Endometrium (tissue), 2 donors: ENCODE measurements at regions not wholly inside any gene's neighbourhood (a gene's known extent, or its start where the extent isn't known, plus 50 kb on each side); places are given as distances from the start of the nearest gene placed in this dataset.

Experiments used
- FAIRE-seq: peaks from 2 replicates; lab custom pipeline; 2012; peaks lifted over from hg19 to GRCh38; lab: Jason Lieb, UNC
- donor health status: control.
- donor health status: control.

DNA sequence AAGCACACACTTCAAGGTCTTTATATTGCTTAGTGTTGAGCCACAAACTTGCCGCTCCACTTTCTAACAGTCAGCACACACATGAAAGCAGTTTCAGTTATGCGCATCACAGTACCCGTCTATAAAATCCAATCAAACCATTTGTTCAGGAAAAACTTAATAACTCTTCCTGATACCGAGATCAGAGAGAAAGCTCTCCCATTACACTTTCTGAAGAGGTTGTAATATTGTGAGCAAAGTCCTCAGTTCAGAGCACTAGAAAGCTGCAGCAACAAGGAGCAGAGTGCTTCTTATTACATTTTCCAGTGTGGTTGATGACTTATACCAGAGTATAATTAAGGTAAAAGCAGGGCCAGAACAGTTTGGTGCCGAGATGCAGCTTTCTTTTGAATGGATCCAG, 102.8 kb upstream of the F3 start:
- FAIRE-seq: no peak

DNA sequence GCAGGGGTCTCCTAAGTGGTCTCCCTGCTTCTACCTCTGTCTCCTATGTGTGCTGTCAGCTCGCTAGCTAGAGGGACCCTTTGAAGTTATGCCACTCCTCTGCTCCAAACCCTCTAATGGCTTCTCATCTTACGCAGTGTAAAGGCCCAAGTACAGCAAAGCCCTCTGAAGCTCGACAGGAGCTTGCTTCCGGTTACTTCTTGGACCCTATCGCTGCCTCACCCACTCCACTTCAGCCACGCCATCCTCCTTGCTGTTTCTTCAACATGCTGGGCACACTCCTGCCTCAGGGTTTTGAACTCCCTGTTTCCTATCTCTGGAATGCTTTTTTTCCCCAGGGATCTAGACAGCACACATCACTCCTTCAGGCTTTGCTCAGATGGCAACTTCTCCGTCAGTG, 102.3 kb upstream of the F3 start:
- FAIRE-seq: no peak

DNA sequence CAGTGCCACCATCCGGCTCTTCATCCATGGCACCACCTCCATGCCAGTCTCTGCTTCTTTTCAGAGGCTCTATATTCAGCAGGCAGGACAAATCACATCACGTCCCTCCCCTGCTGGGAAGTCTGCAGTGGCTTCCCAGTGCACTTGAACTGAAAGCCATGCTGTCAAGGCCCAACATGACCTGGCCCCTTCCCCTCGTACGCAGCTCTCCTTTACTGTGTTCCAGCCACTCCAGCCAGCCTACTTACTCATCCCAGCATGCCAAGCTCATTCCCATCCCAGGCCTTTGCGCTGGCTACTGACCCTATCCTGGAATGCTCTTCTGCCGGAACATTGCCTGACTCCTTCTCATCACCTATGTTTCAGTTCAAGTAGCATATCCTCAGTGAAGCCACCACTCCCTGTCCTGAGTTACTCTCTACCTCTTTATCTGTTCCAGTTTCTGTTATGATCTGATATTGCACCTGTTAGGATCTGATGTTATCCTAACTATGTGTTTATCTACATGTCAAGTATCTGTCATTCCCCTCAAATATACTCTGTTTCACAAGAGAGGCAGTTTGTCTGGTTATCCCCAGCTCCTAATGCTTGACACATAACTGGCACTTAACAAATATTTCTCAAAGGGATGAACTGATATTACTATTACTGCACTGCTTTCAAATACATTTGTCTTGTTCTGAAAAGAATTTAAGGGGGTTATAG, 101.2 kb upstream of the F3 start:
- FAIRE-seq: no peak

DNA sequence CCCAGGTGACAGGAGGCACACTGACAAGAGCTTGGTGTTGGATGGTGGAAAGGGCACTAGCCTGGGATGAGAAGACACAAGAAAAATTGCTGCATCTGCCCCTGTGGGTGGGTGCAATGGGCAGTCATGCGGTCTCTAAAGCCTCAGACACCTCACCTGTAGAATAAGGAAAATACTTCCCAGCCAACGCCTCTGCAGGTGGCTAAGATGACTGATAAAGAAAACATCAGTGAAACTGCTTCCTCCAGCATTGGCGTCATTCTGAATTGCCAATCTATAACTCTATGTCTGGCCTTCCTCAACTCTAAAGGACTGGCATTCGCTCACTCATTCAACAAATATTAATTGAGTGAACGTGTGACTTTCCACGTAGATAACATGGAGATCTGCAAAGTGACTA, 100.4 kb upstream of the F3 start:
- no peak for FAIRE-seq

DNA sequence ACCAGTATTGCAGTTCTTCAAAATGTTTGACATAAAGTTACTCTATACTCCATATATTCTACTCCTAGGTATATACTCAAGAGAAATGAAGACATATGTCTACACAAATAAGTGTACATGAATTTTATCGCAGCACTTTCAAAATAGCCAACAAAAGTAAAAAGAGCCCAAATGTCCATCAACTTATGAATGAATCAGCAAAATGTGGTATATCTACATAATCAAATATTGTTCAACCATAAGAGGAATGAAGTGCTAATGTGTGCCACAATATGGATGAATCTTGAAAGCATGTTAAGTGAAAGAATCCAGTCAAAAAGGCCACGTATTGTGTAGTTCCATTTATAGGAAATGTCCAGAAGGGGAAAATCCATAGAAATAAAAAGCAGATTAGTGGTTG, 98.6 kb upstream of the F3 start:
- FAIRE-seq: no peak

DNA sequence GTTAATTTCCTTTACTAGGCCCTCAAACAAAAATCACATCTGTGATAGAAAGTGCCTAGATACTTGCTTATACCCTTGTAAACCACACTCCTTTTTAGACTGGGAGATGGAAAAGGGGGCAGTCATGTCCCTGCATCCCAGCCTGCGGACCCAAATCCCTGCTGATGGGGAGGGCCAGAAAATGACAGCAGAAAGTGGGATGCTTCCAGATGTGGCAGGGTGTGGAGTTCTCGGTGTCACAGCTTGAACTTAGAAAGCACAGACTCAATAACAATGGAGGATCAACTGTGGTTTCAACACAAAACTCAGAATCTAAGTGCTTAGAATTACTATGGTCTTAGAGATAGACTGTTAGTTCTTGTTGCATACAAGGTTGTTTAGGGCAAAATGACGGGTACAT, 95.6 kb upstream of the F3 start:
- FAIRE-seq: no peak

DNA sequence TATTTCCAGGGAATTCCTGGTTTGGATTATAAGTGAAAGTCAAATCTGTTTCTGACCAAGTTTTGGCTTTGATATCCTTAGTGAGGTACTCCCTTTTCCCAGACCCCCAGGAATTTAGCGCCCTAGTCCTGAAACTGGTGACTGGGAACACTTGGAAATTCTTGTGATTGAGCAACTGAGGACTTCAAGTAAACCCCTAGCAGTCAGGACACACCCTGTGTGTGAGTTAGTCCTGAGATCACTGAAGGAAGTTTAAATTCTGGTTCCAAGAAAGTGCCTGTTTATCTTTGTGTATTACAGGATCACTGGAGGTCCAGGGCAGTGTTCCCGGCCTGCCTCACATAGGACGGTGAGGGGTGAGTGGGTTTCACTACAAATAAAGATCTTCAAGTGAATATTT, 95.1 kb upstream of the F3 start:
- no peak for FAIRE-seq

- no peak for FAIRE-seq
Observed at GRCh38 chr1:94636100-94636499, 94.5 kb upstream of the F3 start.

- FAIRE-seq: no peak
Observed at GRCh38 chr1:94634977-94635416, 93.4 kb upstream of the F3 start.

DNA sequence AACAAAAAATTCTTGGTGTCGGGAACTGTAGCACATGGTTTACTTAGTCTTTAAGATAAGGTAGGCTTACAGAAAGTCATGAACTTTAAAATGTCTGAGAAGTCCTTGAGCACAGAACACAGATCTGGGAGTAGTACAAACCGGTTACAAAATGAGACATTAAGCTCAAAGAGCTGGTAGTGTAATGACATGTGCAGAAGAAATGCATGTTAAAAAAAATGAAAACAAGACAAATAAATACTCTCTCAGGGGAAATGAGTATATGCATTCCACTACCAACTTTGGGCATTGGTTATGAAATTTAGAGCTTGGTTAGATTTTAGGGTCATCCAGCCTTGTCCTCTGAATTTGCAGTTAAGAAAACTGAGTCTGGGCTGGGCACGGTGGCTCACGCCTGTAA, 91.5 kb upstream of the F3 start:
- no peak for FAIRE-seq

GRCh38 chr1:94629259-94630181, 88.0 kb upstream of the F3 start:
- no peak for FAIRE-seq

- FAIRE-seq: no peak
Observed at GRCh38 chr1:94628499-94628843, 86.9 kb upstream of the F3 start.

DNA sequence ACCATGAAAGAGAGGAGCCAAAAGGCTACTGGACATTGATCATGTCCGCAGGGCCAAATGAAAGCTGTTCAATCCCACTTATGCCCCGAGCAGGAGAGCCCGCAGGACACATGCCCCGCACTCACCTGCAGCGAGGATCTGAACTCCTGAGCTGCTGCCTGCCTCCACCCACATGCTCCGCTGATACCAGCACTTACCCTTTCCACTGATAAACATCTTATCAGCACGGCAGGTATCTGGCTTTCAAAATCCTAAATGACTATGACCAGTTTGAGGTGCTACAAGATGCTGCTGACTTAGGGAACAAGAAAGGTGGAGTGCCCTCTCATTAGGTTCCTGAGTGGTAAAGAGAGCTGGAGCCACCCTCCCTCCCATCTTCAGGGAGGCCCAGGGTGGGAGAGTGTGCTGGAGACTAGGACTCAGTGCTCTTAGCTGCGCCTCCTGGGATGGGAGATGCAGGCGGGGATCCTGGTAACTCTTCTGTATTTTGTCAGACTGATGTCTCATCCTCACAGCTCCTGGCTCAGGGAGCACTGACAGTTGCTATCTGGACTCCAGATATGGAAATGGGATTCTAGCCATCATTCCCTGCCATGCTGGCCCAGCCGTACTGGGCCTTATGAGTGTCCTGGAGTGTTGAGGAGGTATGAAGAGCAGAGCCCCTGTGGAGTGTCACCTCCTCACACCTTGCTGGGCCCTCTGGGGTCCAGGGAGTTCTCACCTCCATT, 86.4 kb upstream of the F3 start:
- FAIRE-seq: no peak

DNA sequence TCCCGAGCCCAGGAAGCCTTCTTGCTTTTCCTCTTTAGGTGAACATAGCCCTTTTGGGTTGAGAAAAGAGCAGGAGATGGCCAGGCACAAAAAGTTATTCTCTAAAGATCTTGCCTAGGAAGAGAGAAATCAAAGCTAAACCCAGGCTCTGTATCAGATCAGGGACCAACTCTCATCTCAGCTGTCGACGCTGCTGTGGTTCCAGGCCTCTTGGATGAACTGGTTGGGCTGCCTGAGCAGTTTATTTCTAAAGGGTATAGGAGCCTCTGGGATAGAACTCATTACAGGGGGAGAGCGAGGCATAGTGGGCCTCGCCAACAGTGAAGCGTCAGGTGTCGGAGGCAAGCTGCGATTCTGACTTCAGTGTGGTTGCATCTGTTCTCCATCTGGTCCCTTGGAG, 82.6 kb upstream of the F3 start:
- FAIRE-seq: no peak

- FAIRE-seq: no peak
Observed at GRCh38 chr1:94623560-94624148, 82.1 kb upstream of the F3 start.

DNA sequence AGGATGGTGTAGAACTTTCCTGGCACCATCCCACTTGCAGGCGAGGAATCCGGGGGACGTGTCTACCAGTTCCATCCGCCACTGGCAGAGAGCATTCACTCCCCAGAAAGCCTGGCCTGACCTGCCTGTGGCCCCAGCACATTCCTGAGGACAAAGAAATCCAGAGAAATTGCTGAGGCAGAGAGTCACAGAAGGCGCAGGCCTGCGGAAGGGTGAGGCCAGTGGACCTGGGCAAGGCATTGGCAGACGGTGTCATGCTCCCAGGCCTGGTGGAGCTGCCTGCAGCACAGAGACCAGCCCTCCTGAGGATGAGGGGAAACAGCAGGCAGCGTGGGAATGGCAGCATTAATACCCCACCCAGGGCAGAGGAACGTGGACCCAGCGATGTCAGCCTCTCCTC, 81.2 kb upstream of the F3 start:
- no peak for FAIRE-seq

GRCh38 chr1:94621802-94622201, 80.2 kb upstream of the F3 start:
- FAIRE-seq: no peak

DNA sequence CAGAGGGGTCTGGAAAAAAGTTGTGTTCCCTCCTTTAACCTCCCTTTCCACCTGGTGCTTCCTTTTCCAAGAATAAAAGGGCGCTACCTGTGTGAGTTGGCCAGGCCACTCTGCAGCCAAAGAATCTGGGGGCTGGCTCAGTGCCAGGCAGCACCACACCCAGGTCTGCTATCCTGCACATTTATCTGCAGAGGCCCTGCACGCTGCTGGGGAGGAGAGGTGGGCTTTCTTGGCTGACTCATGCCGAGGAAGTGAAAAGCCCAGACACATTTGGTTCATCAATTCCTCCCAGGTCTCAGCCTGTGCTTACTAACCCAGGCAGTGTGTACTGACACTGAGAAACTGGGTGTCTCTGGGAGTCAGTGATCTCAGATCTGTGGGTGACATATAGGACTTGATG, 79.8 kb upstream of the F3 start:
- FAIRE-seq: no peak

- no peak for FAIRE-seq
Observed at GRCh38 chr1:94620345-94621031, 78.9 kb upstream of the F3 start.

GRCh38 chr1:94619731-94620130, 78.2 kb upstream of the F3 start:
- FAIRE-seq: no peak

- no peak for FAIRE-seq
Observed at GRCh38 chr1:94617957-94618739, 76.6 kb upstream of the F3 start.
